DMS114 treated with DMSO at 0.1 percent for 48 hours (cell line): ENCODE measurements at regions not wholly inside any gene's neighbourhood (a gene's known extent, or its start where the extent isn't known, plus 50 kb on each side); places are given as distances from the start of the nearest gene placed in this dataset.

ENCODE experiments used
- DNase-seq: peaks from one replicate; lab custom pipeline; 2025; ENCODE audit not compliant: unreplicated experiment; lab: John Stamatoyannopoulos, UW

DNA sequence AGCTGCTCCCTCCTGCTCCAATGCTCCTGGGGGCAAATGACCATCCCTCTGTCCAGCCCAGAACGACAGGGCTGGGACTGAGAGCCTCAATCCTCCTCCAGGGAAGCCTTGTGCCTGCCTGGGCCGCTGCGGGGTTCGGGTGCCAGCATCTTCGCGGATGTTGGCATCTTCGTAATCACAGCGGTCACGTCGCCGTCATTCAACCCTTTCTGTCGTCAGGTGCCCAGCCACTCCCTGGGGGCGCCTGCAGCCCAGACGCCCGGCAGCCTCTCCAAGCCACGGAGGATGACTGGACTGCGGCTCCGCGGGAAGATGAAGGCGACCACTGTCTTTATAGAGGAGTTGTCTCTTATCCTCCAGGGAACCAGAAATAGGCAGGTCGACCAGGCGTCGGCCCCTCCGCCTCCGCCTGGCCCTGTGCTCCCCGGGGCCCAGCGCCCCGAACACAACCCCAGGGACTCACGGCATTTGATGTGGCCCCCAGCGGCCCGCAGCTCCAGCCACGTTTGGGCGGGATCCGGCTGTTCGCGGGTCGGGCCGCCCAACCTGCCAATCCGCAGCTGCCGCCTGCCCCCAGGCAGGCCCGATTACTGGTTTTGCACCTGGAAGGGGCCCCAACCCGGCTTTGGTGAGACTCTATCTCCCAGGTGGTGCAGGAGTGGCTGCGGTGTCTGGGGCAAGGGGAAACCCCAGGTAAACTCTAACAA, 113.9 kb downstream of the THNSL2 start:
- no peak for DNase-seq

DNA sequence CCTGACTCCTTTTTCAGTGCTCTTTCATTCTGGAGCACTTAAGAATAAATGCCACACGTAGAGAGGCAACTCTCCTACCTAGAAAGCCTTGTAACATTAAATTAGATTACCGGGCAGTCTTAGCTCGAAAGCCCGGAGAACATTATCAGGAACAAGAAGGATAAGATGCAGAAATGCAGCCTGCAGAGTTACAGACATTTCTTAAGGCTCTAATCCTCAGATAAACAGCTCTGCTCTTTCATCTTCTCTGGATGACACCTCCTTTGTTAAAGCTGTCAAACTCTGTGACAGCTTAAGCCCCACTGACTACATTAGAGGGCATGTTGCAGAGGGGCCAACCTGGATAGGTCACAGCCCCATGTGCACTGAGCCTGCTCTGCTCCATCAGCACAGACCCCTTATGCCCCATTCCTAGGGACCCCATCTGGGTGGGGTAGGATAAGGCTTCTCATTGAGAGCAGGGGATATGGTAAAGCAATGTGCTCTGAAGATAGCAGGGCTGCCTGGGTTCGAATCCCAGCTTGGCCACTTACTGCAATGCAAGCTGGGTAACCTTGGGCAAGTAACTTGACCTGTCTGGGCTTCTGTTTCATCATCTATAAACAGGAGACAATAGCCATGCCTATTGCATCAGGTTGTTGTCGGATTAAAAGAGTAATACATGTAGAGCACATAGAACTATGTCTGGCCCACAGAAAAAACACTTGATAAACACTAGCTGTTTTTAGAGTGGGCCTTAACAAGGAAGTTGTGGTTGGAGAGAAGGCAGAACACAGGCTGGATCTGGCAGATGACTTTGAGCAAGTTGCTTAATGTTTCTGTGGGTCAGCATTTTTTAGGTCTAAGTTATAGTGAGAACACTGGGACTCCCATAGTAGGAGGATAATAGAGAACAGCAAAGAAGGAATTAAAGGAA, 111.4 kb downstream of the THNSL2 start:
- no peak for DNase-seq

DNA sequence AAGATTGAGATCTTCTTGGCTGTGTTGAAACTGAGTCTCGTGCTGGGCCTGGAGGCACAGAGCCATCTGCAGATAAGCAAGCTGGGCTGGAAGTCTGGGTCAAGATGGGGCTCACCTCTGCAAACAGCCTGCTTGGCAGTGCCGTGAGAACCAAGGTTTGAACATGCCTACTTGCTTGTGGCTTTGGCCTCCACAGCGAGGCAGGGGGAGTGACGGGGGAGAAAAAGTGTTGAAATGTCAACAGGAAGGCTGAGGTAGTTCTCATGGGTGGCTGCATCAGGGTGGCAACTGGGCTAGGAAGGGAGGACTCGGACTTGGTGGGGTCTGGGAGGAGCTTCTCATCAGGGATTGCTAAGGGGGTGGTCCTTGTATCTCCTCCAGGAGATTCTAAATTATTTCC, 99.7 kb downstream of the THNSL2 start:
- no peak for DNase-seq

DNA sequence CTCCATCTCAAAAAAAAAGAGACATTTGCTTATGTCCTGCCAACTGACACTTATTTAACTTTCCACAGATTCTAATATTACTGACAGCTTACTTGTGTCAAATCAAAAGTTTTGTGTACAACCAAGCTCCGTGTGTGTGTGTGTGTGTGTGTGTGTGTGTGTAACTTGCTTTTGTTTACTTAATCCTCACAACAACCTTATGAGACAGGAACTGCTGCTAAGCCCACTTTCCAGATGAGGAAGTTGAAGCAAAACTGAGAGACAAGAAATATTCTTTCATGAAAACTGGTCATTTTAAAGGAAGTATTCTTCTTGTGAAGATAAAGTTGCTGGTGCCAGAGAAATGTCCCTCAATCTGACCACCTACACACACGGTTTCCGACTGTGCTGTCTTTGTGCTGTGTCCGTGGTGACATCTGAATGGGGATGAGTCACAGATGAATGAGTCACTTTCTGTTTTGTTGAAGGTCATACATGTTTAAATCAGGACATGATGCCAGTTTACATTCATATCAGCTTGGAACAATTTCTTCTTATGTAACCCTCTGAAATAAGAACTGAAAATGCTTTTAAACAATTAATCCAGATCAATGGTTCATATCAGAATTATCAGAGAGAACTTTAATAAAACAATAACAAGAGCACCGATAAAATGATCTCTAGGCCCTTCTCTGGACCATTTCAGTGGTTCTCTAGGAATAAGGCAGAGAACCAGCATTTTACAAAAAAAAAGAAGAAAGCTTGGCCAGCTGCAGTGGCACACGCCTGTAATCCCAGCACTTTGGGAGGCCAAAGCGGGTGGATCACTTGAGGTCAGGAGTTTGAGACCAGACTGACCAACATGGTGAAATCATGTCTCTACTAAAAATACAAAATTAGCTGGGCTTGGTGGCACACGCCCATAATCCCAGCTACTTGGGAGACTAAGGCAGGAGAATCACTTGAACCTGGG, 95.5 kb downstream of the THNSL2 start:
- DNase-seq: no peak

DNA sequence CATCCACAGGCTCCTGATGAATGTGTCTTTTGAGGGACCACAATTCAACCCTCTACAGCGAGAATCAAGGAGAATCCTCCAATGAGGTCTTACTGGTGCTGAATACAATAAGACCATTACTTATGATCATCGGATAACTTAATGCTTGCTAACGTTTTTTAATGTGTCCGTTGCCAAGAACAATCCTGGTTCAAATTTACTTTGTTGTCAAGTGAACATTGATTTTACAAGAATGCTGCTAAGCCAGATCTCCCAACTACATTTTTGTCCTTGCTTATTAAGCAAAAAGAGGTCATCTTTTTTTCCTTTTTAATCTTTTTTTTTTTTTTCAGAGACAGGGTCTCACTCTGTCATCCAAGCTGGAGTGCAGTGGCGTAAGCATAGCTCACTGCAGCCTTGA, 93.7 kb downstream of the THNSL2 start:
- DNase-seq: no peak

DNA sequence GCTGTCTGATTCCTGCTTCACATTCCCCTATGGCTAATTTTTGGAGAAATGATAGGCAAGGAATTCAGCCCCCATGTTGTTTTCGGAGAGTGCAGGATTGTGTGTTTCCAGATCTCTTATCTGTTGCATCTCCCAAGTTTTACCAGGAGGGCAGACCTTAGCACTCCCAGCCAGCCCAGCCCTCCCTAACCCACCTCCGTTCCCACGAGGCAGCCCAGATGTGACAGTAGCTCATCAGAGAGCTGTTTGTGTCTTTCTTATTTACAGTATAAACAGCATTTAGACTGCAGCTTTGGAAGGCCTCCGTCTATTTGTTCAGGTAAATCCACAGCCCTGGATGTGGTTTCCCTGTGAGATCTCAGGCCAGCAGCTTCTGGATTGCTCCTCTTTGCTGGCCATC, 91.6 kb downstream of the THNSL2 start:
- no peak for DNase-seq

DNA sequence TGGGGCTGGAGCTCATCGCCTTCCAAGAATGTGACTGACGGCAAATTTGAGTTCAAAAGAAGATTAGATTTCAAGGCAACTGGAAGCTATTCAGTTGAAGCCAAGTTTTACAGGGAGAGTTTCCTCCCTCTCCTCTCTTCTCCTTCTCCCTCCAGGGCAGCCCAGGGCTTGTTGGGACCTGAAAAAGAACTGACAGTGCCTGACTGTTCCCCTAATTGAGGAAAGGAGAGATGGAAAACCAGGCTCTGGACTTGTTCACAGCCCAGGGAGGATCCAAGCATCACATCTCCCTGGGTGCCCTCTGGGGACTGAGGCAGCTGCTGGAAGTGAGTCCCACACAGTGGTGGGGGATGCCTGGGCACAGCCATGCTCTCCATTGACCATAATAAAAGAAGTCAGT, 88.1 kb downstream of the THNSL2 start:
- no peak for DNase-seq

DNA sequence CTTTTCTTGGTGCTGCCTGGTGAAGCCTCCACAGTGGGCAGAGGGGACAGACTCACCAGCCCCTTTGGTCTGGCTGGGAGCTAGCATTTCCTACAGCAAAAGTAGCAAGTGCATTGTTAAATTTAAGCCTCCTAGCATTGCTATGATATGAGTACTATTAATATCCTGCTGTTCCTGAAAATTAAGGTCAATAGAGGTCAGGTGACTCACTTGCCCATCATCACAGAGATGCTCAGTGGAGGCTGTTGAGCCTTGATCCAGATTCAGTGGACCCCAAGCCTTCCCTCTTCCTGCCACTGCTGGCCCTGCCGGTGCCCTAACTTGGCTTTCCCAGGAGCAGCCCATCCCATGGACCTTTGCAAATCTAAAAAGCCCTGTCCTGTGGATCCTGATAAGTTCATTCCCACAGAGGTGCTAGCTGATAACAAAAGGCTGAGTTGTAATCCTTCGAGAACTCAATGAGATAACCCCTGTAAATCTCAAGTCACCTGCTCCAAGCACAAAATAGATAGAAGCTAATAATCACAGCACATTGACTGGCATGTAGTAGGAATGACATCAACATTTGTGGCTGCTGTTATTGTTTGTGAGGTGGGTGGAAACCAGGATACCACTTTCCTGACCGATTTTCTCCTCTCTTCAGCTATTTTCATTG, 84.4 kb downstream of the THNSL2 start:
- DNase-seq: no peak

DNA sequence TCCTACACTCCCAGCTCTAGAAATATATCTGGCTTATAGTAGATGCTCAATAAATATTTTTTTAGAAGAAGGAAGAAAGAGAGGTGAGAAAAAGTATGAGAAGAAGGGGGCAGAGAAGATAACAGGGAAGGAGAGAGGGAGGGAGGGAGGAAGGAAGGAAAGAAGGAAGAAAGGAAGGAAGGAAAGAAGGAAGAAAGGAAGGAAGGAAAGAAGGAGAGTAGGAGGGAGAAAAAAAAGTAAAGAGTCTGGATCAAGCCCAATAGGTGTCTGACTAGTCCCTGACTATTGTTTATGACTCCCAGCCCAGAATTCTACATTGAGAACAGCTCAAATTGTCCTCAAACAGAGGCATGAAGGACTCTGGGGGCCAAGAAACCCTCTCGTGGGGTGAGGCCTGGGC, 83.9 kb downstream of the THNSL2 start:
- no peak for DNase-seq

DNA sequence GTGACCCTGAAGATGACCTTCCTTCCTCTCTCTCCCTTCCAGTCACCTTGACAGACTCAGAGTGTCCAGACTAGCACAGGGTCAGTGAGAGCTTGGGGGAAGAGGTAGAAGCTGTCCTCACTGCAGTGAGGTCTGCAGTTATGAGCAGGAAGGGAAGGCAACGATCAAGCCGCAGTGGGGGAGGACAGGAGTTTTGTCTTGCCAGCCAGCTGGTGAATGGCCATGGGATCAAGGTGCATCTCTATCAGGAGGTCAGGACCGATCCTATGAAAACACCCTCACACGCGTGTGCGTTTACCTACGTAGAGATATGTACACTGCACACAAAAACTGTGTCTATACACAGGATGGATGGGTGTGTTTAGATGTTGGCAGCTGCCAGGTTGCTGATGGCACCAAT, 83.2 kb downstream of the THNSL2 start:
- DNase-seq: no peak

DNA sequence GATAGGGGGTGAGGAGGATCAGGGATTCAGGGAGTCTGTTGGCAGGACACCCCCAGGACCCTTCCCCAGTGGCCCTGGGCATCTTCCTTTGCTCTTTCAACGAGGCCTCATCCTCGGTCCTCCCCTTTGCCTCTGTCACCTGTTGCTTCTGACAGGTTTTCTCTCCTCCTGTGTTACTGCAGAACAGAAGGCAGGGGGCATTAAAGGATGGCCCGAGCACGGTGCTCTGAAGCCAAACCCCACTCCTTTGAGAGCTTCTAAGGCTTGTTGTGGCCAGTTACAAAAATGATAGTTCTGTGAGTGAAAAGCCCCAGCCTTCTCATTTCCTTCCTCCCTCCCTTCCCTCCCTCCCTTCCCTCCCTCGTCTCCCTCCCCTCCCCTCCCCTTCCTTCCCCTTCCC, 82.5 kb downstream of the THNSL2 start:
- DNase-seq: no peak

DNA sequence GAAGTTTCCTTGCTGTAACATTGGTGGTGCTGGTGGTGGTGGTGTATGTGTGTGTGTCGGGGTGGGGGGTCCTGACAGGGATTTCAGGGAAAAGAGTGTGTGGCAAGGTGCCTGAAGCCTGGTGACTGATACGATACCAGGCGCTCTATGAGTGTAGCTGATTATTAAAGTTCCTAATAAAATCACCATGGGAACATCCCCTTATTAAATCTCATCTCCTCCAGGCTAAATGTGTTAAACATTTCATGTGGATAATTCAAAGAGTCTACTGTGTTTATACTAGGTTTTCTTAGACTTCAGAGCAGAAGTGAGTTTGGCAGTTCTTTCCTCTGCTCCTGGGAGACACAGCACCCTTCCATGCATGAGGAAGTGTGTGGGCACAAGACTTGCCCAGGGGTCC, 82.0 kb downstream of the THNSL2 start:
- DNase-seq: no peak

DNA sequence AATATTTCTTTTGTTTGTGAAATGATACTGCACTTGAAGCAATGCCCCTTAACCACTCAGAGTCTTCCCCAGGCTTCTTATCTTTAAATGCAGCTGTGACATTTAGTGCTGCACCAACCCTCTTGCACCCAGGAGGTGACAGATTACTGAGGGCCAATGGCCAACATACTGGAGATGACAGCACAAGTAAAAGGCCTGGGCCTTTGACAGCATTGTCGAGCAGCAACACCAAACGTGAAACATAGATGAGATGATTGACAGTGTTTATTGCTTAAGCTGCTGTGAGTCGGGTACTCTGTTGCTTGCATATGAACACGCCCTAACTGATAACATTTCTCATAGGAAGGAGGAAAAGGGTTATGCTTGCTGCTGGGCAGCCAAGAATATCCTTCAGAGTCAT, 80.3 kb downstream of the THNSL2 start:
- DNase-seq: no peak

DNA sequence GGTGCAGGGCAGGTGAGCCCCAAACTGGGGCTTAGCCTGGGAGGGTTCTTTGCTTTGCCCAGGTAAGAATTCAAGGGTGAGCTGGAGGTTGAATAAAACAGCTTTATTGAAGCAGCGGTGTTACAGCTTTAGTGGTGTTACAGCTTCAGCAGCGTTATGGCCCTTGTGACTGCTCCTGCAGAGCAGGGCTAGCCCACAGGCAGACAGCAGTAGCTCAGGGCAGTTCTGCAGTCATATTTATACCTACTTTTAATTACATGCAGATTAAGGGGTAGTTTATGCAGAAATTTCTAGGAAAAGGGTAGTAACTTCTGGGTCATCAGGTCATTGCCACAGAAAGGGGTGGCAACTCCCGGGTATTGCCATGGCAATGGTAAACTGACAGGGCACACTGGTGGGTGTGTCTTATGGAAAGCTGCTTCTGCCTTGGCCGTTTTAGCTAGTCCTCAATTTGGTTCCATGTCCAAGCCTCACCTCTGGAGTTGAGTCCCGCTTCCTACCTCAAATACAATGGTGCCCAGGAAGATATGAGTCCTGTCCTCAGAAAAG, 78.2 kb downstream of the THNSL2 start:
- no peak for DNase-seq

DNA sequence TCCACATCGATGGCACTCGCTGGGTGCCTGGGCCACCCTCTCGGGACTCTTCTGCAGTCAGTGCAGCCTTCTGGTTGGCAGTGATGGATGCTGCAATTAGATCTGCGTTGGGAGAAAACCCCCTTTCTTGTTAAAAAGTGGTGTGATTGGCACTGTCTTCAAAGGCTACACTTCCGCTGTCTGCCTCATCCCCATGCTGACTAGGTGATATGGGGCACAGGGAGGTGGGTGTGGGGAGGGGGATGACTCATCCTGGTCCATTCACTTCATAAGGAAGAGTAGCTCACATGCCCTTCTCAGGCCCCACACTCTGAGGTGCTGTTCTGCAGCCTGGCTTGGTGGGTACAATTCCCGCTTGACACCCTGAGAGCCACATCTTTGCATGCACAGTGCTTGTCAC, 77.4 kb downstream of the THNSL2 start:
- no peak for DNase-seq

DNA sequence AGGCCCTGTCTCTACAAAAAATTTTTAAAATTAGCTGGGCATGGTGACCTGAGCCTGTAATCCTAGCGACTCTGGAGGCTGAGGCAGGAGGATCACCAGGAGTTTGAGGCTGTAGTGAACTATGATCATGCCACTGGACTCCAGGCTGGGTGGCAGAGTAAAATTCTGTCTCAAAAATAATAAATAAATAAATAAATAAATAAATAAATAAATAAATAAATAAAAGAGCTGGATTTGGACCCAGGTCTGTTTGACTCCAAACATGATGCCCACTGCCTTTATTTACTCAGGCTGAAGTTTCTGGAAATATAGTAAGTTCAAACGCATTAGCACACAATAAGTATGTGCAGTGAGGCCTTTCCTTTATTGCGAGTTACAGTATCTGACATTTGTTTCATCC, 75.0 kb downstream of the THNSL2 start:
- no peak for DNase-seq

DNA sequence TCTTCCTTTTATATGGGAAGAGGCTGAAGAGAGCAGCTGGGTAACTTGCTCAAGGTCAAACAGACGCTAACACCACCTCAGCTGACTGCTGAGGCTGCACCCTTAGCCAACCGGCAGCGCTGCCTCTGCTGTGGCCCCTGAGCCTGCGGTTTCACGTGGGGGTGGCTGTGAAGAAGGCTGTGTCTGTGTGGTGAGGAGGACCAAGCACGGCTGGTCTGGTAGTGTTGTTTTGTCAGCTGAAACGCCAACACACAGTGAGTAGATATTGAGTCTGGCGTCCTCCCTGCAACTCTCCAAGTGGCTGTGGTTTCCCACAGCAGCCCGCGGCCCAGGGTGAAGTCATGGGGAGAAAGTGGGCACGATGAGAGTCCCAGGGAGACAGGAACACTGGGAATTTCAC, 69.6 kb downstream of the THNSL2 start:
- no peak for DNase-seq

DNA sequence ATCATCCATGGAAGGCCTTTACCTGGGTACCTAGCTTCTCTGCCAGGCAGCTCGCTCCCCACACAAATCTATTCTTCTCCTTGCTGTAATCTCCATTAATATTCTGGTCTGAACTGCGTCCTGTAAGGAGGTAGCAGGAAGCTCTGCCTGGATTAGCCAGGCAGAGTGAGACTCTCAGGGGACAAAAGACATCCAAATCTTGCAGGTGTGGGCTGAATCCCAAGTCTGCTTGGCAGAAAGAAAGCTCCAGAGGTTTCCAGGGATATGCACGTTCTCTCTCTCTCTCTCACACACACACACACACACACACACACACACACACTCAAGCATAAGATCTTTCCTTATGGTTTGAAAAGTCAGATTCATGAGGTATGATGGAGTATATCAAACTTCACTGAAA, 66.5 kb downstream of the THNSL2 start:
- DNase-seq: no peak
